HG03460 (cell line): ENCODE measurements at regions not wholly inside any gene's neighbourhood (a gene's known extent, or its start where the extent isn't known, plus 50 kb on each side); places are given as distances from the start of the nearest gene placed in this dataset.

Source experiments
- ATAC-seq: cut with Tn5 transposase; IDR thresholded peaks from one replicate; pipeline ENCODE4 v1.9.1; 2021; ENCODE audit not compliant: unreplicated experiment

DNA sequence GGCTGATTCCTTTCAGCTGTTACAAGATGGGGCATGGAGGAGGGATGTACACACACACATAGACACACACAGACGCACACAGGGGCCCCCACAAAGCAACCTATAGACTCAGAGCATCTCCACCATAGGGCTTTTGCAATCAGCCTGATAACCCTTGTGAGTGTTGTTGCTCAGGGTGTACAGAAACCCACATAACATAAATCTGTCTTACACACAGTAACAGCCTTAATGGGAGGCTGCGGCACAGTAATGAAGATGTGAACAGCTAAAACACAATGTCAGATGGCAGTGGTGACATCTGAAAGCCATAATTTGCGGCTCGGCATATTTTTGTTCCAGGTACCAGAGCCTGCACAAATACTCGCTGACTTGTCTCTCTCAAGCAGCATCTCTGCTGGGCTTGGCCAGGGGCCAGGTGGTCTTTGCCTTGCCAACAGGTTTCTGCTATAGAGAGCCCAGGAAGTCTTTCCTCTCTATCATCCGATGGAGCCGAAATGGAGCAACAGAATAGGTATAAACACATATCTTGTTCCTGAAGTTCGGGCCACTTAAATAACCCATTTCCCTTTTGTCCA, 357.2 kb upstream of the GATB start:
- ATAC-seq, result no peak

DNA sequence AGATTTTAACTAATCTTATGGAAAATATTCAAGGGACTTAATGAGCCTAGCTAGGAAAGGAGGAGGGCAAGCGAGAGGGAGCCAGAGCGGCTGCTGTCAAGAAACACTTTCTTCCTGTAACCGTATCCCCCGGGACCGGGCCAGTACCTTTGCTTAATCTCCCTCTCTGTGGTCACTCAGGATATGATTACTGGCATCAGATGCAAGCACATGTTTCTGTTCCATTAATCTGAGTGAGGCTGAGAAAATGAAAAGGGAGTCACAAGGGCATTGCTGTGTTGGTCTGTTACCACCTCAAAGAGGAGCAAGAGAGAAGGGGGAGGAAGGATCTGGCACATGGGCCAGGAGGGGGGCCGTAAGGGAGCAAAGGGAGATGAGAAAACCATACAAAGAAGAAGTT, 356.7 kb upstream of the GATB start:
- ATAC-seq, result no peak

DNA sequence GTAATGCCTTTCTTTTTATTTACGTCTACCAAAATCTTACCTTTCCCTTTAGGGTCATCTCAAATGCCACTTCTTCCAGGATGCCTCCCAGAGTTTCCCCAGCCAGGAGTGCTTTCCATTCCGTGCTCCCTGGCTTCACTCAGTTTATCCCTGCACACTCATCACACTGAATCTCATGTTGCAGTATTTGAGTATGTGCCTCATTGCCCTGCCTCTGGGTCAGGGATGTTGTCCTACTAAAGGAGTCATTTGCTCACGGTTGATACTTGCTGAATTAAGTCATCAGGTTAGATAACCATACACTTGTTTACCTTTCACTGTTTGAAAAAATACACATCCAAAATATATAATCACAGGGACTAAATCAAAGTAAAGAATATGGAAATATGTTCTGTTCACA, 356.2 kb upstream of the GATB start:
- ATAC-seq, result no peak

DNA sequence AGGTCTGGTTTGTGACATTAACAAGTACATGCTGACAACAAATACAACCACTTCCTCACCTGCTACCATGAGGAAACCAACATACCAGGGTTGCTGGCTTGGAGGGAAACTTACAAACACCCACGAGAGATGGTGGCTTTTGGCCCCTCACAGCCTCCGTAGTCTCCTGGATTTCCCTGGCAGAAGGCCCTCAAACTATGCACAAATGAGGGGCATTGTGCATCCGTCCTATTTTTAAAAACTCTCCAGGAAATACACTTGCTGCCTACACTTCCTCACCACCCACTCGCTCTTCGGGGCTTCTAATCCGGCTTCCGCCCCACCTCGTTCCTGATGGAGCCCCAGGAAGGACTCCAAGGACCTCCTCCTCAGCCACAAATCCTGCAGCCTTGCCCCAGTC, 355.0 kb upstream of the GATB start:
- ATAC-seq, result no peak

DNA sequence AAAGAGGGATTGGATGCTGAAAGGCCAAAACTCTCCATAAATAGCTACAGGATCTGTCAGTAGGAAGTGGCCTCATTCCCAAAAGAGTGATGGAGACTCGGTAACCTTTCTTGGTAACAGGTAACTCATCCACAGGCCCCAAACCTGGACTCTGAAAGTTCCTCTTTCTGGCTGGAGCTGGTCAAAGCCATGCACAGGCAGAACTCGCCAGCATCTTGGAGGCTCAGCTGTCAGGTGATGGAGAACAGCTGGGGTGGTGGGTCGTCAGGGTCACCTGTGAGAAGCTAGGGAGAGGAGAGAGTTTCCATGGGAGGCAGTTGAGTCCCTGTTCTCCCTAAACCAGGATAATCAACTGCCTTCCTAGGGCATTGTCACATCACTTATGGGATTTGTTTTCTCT, 354.3 kb upstream of the GATB start:
- no peak for ATAC-seq

DNA sequence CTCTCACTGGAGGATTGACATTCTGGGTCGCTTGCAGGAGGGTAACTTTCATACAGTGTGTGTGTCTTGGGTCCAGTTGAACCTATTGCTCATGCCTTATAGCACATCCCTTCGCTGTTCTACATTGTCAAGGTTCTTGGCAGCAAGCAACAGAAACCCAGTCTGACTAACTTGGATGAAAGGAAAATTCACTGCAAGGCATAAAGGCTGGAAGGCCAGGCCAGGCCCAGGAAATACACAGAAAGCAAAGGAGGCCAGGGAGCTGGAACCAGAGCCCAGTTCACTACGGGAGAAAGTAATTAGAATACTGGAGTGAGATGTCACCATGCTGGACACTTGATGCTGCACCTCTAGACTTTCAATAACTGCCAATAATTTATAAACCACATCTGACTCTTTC, 353.8 kb upstream of the GATB start:
- no peak for ATAC-seq

DNA sequence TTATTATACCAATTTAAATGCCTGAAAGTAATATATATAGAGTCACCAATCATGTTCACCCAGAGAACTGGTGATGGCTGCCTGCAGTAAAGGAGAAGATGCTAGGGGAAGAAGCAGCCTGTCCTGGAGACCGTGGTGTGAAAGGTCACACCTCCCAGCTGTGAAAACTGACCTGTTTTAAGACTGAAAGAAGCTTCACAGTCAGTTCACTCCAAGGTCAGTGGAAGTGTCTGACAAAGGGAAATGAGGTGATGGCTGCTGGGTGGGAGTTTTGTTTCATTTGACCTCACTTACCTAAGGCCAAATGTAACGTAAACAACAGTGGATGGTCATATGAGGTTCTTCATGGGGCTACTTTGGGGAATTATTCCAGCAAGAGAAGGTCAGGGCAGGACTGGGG, 352.1 kb upstream of the GATB start:
- peak; percentile 79 for ATAC-seq

DNA sequence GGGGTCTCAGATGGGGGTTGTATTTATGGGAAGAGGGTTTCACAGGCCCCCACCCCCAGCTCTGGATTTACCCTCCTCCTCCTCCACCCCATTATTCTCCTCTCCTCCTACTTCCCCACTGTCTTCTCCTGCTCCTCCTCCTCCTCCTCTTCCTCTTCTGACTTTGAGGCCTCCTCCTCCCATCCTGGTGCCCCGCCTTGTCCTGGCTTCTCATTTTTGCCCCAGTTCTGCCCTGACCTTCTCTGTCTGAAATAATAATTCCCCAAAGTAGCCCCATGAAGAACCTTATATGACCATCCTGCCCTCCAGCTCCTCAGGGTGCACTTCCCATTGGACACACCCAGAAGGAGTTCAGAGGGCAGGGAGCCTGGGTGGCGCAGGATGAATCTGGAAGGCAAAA, 351.4 kb upstream of the GATB start:
- ATAC-seq, result no peak

DNA sequence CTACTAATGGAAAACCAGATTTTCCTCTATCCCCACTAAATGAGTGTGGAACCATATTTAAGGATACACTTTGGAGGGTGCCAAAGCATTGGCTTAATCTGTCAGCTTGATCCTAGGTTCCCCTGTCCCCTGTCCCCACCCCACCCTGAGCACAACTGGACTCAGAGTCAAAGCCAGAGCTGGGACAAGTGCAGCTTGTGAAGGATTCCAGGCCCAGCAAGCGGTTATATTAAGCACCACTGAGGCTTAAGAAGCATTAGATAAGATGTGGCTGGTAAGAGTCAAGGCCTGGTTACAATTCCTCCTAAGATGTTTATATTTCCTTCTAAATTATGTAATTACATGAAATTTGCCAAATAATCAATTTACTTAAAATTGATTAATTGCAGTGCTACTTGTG, 350.0 kb upstream of the GATB start:
- ATAC-seq, result no peak

DNA sequence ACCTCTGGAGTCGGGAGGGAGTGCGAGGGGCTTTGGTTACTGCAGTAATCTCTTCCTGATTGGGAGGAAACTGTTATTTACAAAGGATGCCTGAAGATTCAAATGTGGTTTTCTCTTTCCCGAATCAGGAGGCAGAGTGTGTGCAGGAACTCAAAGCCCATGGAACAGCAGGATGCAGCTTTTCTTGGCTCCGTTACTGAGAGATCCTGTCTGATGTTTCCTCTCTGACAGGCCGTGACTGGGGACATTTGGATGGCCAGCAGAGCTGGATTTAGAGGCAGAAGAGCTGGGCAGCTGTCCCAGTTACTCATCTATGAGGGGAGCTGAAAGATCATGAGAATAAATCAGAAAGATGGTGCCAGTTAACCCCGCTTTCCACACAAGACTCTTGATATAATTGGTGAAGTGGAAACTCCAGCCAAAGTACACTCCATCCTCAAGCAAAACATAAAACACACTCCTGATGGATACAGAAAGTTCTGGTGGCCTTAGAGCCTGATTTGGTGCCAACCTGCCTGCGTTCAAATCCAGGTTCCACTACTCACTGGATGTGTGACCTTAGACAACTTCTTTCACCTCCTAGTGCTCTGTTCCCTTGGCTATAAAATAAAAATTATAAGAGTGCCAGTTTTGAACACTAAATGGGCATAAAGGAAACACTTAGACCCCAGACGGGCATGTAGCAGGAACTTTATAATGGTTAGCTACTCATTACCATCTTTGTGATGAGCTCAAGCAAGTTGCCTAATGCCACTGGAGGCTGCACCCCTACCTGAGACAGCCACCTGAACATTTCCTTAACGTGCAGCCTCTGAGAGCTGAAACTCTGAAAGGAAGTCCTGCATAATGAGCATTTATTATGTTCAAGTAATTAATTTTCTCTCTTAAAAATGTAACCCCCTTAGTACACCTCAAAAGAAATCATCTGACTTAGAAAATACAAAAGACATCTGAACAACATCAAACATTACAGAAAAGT, 349.0 kb upstream of the GATB start:
- no peak for ATAC-seq

DNA sequence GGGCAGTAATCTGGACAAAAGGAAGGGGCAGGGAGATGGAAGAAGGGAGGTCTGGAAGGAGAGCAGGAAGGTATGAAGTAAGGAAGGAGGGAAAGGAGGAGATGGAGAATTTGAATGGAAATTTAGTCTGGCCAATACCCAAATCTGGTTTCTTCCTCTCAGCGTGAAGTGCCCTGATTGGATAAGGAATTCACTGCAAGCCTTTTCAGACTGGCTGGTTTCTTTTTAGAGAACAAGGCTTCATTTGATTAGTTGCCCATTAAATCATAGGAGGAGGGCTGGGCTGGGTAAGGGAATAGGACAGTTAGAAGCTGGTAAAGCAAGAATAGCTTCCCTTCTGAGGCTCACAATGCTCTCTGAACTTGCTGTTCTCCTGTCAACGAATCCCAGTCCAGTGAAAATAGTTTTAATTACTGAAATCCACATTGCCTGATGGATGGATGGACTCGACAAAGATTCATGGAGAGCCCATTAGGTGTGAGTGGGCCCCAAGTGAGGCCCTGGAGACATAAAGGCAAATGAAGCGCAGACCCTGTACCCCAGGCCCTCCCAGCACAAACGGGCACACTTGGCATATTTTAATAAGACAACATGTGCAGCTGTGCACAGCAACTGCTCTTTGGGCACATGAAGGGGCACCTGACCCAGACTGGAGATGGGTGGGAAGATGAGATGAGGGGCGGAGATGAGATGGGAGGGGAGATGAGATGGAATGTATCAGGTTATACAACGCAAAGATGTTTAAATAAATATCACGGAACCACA, 347.1 kb upstream of the GATB start:
- no peak for ATAC-seq

DNA sequence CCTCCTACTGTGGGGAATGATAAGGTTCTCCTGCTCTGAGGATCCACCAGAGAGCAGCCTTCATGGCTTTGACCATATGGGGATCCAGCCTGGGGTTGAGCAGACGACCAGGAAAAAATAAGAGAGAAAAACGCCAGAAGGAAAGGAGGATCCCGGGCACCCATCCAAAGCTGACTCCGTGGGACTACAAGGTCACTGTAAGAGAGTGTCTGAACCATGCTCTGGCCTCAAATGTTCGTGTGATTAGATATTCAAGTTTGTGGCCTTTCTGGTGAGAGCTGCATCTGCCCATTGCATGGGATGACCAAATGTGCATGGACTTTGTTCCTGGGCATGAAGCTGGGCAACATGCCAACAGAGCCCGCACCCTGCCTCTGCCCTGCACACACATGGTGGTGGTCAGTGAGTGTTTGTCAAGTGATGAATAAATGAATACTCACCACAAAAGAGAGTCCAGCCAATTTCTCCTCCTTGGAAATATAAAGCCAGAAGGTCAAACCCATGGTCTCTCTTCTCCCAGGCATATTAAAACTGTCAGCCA, 346.0 kb upstream of the GATB start:
- no peak for ATAC-seq

DNA sequence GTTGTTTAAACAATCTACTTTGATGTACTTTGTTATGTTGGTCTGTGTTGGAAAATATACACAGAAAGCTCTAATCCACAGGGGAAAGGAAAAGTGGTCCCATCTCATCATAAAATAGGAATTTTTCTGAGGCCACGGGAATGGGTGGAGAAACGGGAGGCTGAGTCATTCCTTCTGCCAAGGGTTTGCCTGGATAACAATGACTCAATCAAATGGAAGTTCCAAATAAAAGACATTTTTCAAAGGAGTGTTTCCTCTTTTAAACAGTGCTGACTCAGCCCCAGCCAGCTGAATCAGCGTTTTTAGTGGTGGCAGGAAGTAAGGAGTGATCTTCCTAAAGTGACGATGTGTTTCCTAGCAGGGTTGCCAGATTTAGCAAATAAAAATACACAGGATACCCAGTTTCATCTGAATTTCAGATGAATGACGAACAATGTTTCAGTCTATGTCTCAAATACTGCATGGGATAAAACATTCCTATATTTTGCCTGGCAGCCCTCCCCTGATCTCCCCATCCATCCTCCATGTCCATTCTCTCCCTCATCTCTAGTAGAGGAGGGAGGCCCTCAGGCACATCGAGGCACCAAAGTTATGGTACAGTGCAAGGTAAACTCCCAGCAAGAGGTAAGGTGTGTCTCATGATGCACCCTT, 345.4 kb upstream of the GATB start:
- ATAC-seq, result no peak

DNA sequence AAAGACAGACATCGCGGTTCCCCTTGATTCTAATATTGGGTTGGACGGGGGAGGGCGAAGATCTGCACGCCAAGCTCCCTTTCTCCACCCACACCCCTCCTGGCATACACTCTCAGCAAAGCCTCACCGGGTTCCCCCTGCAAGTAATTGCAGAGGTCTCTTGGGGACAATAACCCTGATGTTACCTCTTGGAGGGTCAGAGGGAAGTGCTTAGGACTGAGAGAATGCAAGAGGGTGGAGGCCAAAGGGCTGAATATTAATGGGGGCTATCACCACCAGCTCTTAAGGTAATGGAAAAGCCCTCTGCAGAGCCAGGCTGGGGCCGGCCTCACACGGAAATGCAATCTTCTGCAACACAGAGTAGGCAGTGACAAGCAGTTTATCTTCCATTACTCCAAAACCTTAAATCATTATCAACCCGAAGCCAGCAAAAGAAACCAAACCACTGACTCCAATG, 344.1 kb upstream of the GATB start:
- no peak for ATAC-seq

DNA sequence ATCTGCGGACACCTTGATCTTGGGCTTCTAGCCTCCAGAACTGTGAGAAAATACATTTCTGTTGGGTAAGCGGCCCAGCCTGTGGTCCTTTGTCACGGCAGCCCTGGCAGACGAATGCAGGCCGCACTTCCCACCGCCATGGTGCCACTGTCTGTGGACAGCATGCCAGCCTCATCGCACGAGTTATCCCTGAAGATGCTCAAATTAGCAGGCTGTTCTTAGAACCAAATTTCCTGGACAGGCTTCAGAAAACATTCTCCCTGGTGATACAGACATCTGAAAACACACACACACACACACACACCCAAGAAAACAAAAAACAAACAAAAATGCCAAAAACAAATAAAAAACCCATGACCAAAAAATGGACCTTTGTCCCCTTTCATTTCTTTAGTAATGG, 343.5 kb upstream of the GATB start:
- ATAC-seq, result no peak

DNA sequence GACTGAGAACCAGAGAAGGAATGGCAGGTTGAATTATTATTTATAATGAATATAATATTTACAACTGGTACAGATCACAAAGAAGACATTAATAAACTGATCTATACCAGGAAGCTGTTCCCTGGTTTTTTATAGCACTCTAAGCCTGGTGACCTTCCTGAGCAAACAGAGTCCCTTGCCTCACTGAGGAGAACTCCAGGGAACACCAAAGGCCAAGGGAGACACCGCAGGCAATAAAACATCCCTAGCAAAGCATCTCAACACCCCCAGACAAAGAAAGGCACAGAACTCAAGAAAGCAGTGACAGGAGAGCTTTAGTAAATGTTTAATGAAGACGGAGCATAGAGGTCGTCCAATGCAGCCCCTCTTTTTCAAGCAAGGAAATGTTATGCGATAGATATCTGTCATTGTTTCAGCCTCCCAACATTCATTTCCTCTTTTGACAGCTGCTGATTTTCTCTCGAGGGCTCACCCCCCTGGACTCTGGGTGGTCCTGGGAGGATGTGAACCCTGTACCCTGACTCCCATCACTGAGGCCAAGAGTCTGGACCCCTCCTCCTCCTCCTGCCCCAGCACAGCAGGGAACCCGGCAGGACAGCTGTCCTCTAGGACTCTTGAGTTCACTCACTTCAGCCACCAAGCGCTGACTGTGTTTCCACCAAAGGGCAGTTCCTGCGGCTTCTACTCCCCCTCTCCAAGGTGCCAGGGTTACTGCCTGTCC, 342.5 kb upstream of the GATB start:
- ATAC-seq, result no peak

DNA sequence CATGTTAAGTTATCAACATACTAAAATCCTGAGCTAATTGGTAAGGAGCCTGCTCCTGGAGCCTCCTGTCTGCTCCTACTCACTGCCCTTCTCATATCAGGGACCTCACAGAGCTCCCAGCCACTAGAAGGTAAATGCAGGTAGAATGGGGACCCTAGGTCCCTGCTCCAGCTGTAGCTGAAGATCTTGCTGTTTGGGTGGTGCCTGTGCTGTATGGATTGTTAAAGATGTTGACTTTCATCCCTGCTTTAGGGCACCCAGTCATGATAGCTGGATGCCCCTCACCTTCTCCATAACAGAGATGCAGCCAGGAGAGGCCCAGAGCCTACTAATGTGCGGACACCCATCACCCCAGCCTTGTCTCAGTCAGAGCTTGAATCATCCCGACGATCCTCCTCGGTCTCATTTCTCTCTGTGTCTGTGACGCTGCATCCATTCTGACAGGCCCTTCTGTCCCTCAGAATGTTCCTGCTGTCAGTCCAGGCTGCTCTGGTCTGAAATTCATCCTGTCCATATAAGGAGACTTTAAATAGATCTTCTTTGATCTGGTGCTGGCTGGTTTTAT, 341.7 kb upstream of the GATB start:
- no peak for ATAC-seq

DNA sequence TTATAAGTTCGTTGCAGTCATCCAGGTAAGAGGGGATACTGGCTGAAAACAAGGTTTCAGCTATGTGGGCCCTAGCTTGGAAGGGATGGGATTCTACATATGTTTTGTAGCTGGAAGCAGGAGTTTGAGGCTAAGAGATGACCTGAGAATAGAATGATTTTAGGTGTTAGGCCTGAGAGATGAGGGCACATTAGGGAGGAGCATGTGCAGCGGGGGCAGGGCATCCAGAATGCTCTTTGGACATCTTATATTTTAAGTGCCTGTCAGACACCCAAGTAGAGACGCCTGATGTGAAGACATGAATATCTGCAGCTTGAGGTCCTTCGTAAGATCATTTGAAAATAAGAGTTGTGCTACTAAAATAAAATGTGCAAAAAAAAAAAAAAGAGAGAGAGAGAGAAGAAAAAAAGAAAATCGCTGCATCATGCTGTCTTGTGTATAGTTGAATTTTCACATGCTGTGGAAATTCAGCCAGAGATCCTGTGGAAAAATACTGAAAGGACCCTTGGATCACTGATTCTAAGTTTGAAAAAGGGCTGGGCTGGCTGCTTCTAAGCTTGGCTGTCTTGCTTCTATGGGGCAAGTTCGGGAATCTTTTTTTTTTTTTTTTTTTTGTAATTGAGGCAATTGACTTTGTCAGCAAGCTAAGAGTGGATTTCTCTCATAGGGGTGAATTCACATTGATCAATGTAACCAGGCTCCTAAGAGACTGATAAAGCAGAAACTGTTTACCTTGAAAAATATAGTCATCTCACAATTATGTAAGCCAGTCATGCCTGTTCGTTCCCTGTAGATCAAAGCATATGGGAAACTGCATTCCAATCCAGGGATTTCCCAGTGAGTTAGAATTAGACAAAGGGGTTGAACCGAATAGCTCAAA, 341.0 kb upstream of the GATB start:
- ATAC-seq, result no peak
